CD4-positive, CD25-positive, alpha-beta regulatory T cell (primary cell): ENCODE measurements at regions not wholly inside any gene's neighbourhood (a gene's known extent, or its start where the extent isn't known, plus 50 kb on each side); places are given as distances from the start of the nearest gene placed in this dataset.

Experiments used
- ATAC-seq, 2 donors: fragments of 150-1000 bp; cut with Tn5 transposase; one replicate each; pipeline ENCODE4 v1.10.0; 2021; ENCODE audit warnings: low read depth in 2 of 2, moderate number of reproducible peaks in 2 of 2, moderate library complexity in 1 of 2
- DNase-seq, 3 donors: peaks; one replicate each; pipeline versions ENCODE4 v3.0.0 to v3.0.0-alpha.2; 2012 to 2022; ENCODE audit warnings: mixed read lengths in 1 of 3
- H3K27ac ChIP-seq: one replicate; pipeline ENCODE4 v1.7.0; 2013; ENCODE audit warnings: mild to moderate bottlenecking, low read length; ENCODE audit not compliant: insufficient read depth, poor library complexity, severe bottlenecking
- H3K27me3 ChIP-seq: one replicate; pipeline ENCODE4 v1.7.0; 2013; ENCODE audit warnings: low read length; ENCODE audit not compliant: control insufficient read depth, insufficient read depth
- H3K36me3 ChIP-seq: one replicate; pipeline ENCODE4 v1.7.0; 2013; ENCODE audit warnings: mild to moderate bottlenecking, low read length, moderate library complexity; ENCODE audit not compliant: control insufficient read depth, insufficient read depth
- H3K4me1 ChIP-seq: 2 replicates; pipeline ENCODE4 v1.7.0; 2013; ENCODE audit warnings: mild to moderate bottlenecking, low read length; ENCODE audit not compliant: insufficient read depth, control insufficient read depth, poor library complexity, severe bottlenecking
- H3K4me3 ChIP-seq: one replicate; pipeline ENCODE4 v1.7.0; 2013; ENCODE audit warnings: low read depth, mild to moderate bottlenecking, low read length, moderate library complexity
- H3K9me3 ChIP-seq, 2 experiments: 1 replicate in 1 of 2; 2 replicates in 1 of 2; pipeline ENCODE4 v1.7.0; 2013; ENCODE audit warnings: low read length in 2 of 2, mild to moderate bottlenecking in 1 of 2, moderate library complexity in 1 of 2; ENCODE audit not compliant: control insufficient read depth in 2 of 2
- H3K27ac Mint-ChIP-seq, 3 donors: one replicate each; pipeline ENCODE4 v1.8.0; 2020 to 2022; ENCODE audit warnings: mild to moderate bottlenecking in 3 of 3, mixed read lengths in 3 of 3, moderate library complexity in 2 of 3
- H3K27me3 Mint-ChIP-seq: one replicate; pipeline ENCODE4 v1.8.0; 2022; ENCODE audit warnings: mild to moderate bottlenecking, mixed read lengths
- H3K36me3 Mint-ChIP-seq: one replicate; pipeline ENCODE4 v1.8.0; 2020; ENCODE audit warnings: mixed read lengths
- H3K4me1 Mint-ChIP-seq, 4 donors: one replicate each; pipeline ENCODE4 v1.8.0; 2020 to 2022; ENCODE audit warnings: mixed read lengths in 4 of 4, mild to moderate bottlenecking in 1 of 4
- H3K4me3 Mint-ChIP-seq, 4 donors: one replicate each; pipeline ENCODE4 v1.8.0; 2020 to 2022; ENCODE audit warnings: mild to moderate bottlenecking in 4 of 4, mixed read lengths in 4 of 4, moderate library complexity in 3 of 4
- H3K9me3 Mint-ChIP-seq, 7 donors: one replicate each; pipeline ENCODE4 v1.8.0; 2020 to 2022; ENCODE audit warnings: mixed read lengths in 7 of 7, mild to moderate bottlenecking in 3 of 7, moderate library complexity in 2 of 7

GRCh38 chr4:151614561-151614960 is 146.2 kb downstream of the GATB start:
- Mint-ChIP-seq H3K27me3 (peaks cover 4% of the 10 kb centered on the region), H3K9me3 (no peaks in the 10 kb centered on the region), H3K27ac (no peak overlapping the region), H3K4me1 (no peaks in the 10 kb centered on the region), H3K4me3 (no peak overlapping the region), H3K36me3 (no peaks in the 10 kb centered on the region)
- ATAC-seq (no peak), DNase-seq (no peak)
- Histone ChIP-seq H3K36me3 (no peaks in the 10 kb centered on the region), H3K9me3 (no peaks in the 10 kb centered on the region), H3K27me3 (no peaks in the 10 kb centered on the region), H3K4me1 (no peaks in the 10 kb centered on the region), H3K27ac (no peak overlapping the region), H3K4me3 (no peak overlapping the region)

- no peaks in the 10 kb centered on the region for H3K36me3 Mint-ChIP-seq
- no peak for DNase-seq
These were observed 141.9 kb downstream of the GATB start for GRCh38 chr4:151618858-151619257.

GRCh38 chr4:151620066-151620465 is 140.7 kb downstream of the GATB start:
- H3K36me3 Mint-ChIP-seq = no peaks in the 10 kb centered on the region
- ATAC-seq (no peak), DNase-seq (no peak)
- Histone ChIP-seq H3K4me3 (no peak overlapping the region), H3K27me3 (peaks cover 10% of the 10 kb centered on the region), H3K4me1 (no peaks in the 10 kb centered on the region), H3K9me3 (no peaks in the 10 kb centered on the region), H3K27ac (no peak overlapping the region), H3K36me3 (no peaks in the 10 kb centered on the region)
- H3K4me1 Mint-ChIP-seq = no peaks in the 10 kb centered on the region
- H3K9me3 Mint-ChIP-seq = no peaks in the 10 kb centered on the region
- no peaks in the 10 kb centered on the region for H3K27me3 Mint-ChIP-seq
- no peak overlapping the region for H3K4me3 Mint-ChIP-seq
- no peak overlapping the region for H3K27ac Mint-ChIP-seq

More at GRCh38 chr4:151618858-151619257, 141.9 kb downstream of the GATB start:
- no peaks in the 10 kb centered on the region for H3K9me3 ChIP-seq
- H3K27ac Mint-ChIP-seq = no peak overlapping the region
- H3K4me1 Mint-ChIP-seq = no peaks in the 10 kb centered on the region
- peaks cover 7% of the 10 kb centered on the region for H3K27me3 ChIP-seq
- no peak overlapping the region for H3K4me3 ChIP-seq
- no peaks in the 10 kb centered on the region for H3K9me3 Mint-ChIP-seq
- no peaks in the 10 kb centered on the region for H3K27me3 Mint-ChIP-seq
- H3K27ac ChIP-seq = no peak overlapping the region
- H3K4me3 Mint-ChIP-seq = no peak overlapping the region
- H3K4me1 ChIP-seq = no peaks in the 10 kb centered on the region
- H3K36me3 ChIP-seq = no peaks in the 10 kb centered on the region
- ATAC-seq = no peak
